Esophagus mucosa (tissue), 1 donor: ENCODE measurements at regions not wholly inside any gene's neighbourhood (a gene's known extent, or its start where the extent isn't known, plus 50 kb on each side); places are given as distances from the start of the nearest gene placed in this dataset.

Experiments
- ATAC-seq: fragments of 200-7000 bp; cut with Tn5 transposase; one replicate; pipeline ENCODE4 v1.9.1; 2020
- donor health status: DM: yes; HTN: yes; CAD: no.

DNA sequence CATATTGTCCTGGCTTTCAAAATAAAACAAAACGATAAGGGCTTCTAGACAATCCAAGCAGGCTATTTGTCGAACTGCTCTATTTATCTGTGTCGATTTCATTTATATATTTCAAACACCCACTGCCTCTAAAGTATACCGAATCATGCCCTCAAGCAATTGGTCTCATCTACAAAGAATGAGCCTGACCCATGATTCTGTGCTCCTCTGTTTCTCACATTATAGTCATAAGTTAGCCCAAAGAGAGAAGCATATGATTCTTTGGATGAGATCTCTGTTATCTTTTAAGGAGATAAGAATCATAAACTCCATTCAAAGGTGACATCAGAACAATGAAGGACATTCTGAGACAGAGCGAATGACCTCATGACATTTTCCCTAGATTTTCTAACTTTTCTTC lies 191.1 kb downstream of the MAP2K6 start:
- no peak for ATAC-seq

DNA sequence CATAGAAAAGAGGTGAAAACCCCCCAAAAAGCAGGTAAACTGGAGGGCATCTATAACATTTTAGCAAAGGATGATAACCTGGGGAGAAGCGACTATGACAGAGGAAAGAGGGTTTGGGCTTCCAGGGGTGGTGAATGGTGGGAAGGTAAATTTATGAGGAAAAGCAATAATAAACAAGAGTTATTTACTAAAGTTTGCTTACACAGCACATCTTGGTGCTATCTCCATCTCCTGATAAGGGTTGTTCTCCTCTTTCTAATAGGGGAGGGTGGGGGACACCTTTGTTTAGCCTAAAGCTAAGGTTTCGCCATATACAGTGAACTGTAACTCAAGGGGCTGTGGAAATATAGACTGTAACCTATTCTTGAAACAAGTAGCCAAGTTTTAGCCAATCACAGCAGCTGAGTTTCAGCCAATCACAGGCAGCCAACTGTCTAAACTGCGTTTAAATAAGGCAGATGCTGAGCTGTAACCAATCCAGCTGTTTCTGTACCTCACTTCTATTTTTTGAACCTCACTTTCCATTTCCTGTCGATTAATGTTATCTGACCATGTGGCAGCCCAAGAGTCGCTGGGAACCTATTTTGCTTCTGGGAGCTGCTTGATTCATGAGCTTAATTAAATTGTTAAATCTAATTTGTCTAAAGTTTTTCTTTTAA lies 191.8 kb downstream of the MAP2K6 start:
- no peak for ATAC-seq

- ATAC-seq, result peak; percentile 90
These were observed 192.8 kb downstream of the MAP2K6 start for GRCh38 chr17:69607162-69607834.

DNA sequence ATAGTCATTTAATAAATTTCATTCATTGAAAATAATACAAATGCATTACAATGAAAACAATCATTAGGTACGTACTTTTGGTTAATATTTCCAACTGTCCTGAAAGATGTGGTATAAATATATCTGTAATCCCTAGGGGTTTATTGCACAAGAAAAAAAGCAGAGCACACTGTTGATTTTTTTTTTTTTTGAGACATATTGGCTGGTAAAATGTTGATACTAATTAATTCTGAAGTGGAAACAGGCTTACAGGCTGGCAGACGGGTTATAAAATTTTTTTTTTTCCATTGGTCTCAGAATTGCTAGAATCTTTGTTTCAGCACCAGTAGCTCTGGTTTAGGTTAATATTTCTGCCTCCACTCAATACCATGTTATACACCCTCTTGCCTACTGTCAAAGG lies 193.6 kb downstream of the MAP2K6 start:
- no peak for ATAC-seq

DNA sequence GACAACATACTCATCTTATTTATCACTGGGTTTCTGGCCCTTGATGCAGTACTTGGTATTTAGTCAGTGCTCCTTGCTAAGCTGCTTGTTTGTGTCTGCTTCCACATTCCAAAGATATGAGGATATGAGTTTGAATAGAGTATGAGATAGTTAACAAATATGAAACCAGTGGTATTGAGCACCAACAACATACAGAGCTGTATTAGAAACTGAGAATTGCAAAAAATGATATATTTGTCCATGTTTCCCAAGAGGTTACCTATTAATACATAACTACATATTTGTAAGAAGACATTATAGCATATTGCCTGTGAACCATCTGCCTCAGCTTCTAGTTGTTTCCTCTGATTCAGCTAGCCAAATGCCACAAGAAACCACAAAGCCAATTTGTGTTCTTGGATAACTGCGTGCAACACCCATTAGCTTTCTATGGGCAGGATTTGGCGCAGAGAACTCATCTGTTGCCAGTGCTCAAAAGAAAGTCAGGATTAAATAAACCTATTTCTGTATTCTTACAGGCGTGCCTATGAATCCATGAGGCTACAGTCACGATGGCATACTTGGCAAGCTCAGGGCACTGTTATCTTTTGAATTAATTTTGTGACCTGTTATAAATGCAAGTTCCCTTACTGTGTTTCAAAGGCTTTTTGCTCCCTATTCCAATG lies 194.4 kb downstream of the MAP2K6 start:
- ATAC-seq, result peak; percentile 55

- ATAC-seq, result no peak
These were observed 195.2 kb downstream of the MAP2K6 start for GRCh38 chr17:69609473-69610305.

- ATAC-seq, result no peak
These were observed 205.9 kb downstream of the MAP2K6 start for GRCh38 chr17:69620363-69620762.

DNA sequence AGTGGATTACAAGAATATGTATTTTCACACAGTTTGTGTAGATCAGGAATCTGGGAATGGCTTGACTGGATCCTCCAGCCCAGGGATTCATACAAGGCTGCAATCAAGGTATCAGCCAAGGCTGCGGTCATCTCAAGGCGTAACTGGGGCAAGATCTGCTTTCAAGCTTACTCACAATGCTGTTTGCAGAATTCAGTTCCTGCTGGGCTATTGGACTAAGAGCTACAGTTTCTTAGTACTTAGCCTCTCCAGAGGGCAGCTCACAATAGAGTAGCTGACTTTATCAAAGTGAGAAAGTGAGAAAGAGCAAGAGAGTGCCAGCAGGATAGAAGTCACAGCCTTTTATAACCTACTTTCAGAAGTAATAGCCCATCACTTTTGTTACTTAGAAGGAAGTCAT lies 211.0 kb downstream of the MAP2K6 start:
- ATAC-seq, result no peak

GRCh38 chr17:69630056-69630635 lies 215.6 kb downstream of the MAP2K6 start:
- no peak for ATAC-seq

DNA sequence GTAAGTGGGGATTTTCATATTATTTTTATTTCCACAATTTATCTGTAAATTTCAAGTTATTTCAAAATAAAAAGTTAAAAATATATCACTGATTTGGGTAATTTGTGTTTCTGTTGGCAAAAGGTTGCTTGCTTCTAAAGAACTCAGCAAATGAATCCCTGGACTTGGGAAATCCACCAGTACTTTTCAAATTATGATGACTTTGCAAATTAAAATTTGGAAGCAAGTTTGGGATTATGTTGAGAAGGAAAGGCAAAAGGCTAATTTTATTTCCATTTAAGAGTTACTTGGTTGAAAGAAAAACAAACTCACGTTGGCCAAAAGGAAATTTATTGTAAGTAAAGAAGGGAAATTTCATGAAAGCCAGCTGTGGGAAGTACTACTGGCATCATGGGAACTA lies 220.3 kb downstream of the MAP2K6 start:
- no peak for ATAC-seq

DNA sequence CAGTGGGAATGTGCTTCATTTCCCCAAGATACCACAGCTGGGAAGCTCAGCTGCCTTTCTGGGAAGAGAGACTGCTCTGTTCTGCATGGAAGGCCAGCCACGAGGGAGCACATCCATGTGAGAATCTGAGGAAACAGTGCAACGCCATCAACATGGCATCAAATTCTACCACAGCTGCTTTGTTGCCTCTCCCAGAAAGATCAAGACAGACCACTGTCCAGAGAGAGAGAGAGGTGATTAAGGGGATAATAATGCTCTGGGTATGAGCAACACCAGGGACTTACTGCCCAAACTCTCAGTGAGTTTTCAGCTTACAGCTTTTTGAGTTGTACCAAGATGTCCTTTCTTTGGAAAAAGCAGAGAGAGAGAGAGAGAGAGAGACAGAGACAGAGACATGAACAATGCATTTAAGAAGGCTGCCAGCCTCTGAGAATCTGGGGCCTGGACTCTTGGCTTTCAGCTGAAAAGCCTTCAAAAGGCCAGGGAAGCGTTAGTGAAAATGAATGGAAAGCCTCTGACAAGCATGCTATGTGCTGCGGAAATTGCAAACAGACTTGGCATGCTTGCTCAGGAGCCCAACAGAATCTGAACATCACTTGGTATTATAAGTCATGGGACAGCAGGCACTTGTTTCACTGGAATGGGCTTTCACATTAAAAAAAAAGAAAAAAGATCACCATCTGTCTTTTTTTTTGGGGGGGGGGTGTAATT lies 223.1 kb downstream of the MAP2K6 start:
- no peak for ATAC-seq

- no peak for ATAC-seq
These were observed 224.6 kb downstream of the MAP2K6 start for GRCh38 chr17:69639096-69639495.

DNA sequence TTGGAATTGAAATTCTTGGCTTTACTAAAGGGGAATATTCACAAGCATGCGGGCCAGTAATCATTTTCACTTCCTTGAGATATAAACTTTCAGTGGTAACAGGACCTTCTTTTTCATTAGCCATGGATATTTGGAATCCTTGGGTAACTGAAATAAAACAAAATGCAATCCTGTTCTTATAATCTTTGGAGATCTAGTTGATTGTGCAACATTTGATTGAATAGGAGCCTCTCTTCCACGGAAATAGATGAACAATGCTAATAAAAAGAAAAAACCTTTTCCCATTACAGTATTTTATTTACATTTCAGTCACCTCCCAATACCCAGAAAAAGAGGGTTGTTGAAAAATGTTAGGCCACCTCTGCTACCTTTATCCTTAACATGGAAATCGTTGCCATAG lies 225.6 kb downstream of the MAP2K6 start:
- no peak for ATAC-seq

- ATAC-seq, result no peak
These were observed 229.2 kb downstream of the MAP2K6 start for GRCh38 chr17:69643686-69644085.

GRCh38 chr17:69646729-69647128 lies 232.2 kb downstream of the MAP2K6 start:
- ATAC-seq, result no peak

DNA sequence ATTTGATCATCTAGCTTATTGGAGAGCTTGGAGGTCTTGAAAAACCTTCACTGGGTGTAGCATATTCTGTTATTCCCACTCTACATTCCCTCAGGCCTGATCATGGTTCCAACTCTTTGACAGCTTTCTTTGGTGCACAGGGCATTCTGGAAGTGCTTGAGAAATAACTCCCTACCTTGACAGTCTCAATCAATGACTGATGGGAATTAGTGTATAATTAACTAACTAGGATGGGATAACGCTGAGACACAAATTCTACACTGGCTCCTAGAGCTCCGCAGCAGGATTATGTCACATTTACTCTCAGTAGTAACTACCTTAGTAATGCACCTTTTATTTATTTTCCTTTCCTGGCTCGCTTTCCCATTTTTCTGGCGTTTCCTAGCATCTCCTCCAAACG lies 236.4 kb downstream of the MAP2K6 start:
- ATAC-seq, result no peak

DNA sequence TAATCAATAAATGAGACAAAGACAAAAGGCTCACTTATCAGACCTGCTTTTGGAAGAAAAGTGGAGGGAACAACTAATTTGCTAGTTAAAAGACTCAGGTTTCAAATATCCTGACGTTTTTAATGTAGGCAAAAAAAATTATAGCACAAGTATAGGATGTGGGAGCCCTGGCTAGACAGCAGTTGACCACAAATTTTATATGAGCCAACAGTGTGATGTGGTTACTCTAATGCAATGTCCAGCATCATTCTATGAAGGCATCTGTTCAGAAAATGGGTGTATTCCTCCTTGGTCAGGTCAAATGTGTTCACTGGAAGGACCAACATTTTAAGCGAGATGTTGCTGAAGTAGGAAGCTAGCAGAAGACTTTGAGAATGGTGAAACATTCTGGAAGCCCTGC lies 237.4 kb downstream of the MAP2K6 start:
- ATAC-seq, result no peak

DNA sequence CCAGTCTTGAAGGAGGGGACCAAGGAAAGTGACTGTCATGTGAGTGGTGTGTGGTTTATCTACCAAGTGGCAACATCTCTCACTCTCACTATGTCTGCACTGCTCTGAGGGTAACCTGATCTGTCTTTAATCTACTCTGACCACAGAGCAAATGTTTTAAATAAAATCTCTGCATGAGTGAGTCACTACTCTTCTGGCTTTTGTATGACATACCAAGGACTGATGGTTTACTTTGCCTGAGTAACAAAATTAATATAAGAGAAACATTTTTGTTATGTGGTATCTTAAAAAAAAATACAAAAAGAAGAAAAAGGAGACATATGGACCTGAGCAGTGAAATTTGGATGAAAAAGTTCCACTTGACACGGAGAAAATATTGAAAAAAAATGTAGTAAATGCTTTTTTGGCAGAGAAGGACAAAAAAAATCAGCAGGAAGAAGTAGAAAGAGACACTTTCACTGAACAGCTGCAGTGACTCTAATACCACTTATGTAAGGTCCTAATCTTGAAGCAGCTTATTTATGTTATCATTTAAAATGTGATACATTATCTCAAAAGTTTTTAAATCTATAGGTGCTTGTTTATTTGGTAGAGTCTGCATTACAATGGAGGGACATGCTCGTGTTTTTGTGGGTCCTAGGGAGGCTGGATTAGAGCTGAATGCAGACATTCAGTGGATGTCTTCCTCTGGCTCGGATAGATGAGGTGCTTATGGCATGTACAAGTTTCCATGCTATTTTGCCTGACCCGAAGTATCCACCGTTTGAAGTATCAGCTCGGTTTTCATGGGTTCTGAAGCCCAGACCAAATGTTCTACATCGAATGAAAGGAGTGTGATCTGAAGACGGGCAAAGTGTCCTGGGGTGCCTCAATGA lies 240.7 kb downstream of the MAP2K6 start:
- ATAC-seq, result peak; percentile 28

DNA sequence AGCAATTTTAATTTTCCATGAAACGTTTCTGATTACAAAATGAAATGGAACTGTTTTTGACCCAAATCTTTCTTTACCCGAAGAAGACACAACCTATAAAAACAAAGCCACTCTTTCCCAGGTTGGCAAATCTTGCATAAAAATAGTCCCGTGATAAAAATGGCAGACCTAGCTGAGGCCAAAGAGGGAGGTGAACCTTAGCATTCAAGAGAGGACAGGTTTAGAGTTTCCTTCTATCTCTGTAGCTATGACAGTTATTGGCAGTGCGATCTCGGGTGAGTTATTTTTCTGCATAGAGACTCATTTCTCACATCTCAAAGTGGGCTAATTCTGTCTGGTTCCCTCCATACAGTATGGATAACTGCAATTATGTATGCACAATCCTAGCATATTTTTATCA lies 241.4 kb downstream of the MAP2K6 start:
- ATAC-seq, result no peak

DNA sequence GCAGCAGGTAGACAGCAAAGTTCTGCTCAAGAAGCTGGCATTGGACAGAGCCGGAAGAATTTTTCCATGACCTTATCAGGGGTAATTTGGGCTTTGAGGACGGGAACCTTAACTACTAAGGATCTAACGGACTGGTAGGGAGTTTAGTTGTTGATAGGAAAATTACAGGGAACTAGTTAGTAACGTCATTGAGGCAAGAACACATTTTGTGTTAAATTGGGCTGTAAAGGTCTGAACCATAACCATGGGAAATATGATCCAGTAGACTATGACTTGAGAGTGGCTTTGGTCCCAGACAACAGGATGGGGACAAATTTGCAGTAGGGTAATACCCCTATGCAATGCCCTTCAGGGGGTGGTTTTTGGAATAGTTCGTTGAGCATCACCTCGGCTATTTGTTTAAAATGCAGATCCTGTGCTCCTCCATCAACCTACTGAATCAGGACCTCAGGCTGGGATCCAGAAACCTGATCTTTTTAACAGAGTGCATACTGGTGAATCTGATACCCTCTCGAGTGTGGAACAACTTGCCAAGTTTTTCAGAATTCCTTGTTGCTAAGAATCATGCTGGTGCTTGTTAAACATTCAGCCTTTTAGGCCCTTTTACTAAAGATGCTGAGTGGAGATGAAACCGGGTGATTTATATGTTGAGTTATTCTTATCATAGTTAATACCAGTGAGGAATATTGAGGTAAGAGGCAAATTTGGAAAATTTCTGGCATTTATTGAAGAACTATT lies 255.1 kb downstream of the MAP2K6 start:
- no peak for ATAC-seq
